CD4-positive, alpha-beta memory T cell (primary cell): ENCODE measurements at regions not wholly inside any gene's neighbourhood (a gene's known extent, or its start where the extent isn't known, plus 50 kb on each side); places are given as distances from the start of the nearest gene placed in this dataset.

ENCODE experiments used
- CTCF ChIA-PET: fragments of 350-600 bp; sonication (Branson Sonifier 250); formaldehyde crosslinking; loops from one replicate; lab custom pipeline; 2021; ENCODE audit warnings: inconsistent platforms; ENCODE audit not compliant: partially characterized antibody; lab: Charles Lee
- POLR2A ChIA-PET: fragments of 350-600 bp; sonication (Branson Sonifier 250); formaldehyde crosslinking; loops from one replicate; lab custom pipeline; 2021; ENCODE audit not compliant: partially characterized antibody; lab: Charles Lee
- DNase-seq, 5 donors: peaks; one replicate each; pipeline versions ENCODE4 v3.0.0 to v3.0.0-alpha.2; 2020 to 2022; ENCODE audit warnings: mixed read lengths in 1 of 5
- H3K27ac ChIP-seq: one replicate; pipeline ENCODE4 v1.7.0; 2013; ENCODE audit warnings: low read depth, low read length
- H3K27me3 ChIP-seq: 2 replicates; pipeline ENCODE4 v1.7.0; 2013; ENCODE audit warnings: mild to moderate bottlenecking, low read length, moderate library complexity; ENCODE audit not compliant: insufficient read depth
- H3K36me3 ChIP-seq: 2 replicates; pipeline ENCODE4 v1.7.0; 2013; ENCODE audit warnings: mild to moderate bottlenecking, low read length, moderate library complexity; ENCODE audit not compliant: insufficient read depth
- H3K4me1 ChIP-seq: 2 replicates; pipeline ENCODE4 v1.7.0; 2013; ENCODE audit warnings: mild to moderate bottlenecking, low read length, moderate library complexity; ENCODE audit not compliant: insufficient read depth
- H3K4me3 ChIP-seq, 2 donors: one replicate each; pipeline ENCODE4 v1.7.0; 2013; ENCODE audit warnings: low read length in 2 of 2, mild to moderate bottlenecking in 1 of 2
- H3K9me3 ChIP-seq, 2 donors: one replicate each; pipeline ENCODE4 v1.7.0; 2013; ENCODE audit warnings: low read length in 2 of 2, control low read depth in 1 of 2; ENCODE audit not compliant: control insufficient read depth in 1 of 2
- H3K27ac Mint-ChIP-seq, 7 donors: one replicate each; pipeline ENCODE4 v1.8.0; 2020 to 2021; ENCODE audit warnings: mixed read lengths in 7 of 7, mild to moderate bottlenecking in 6 of 7, inconsistent platforms in 3 of 7, moderate library complexity in 3 of 7
- H3K27me3 Mint-ChIP-seq, 2 donors: one replicate each; pipeline ENCODE4 v1.8.0; 2020 to 2021; ENCODE audit warnings: mixed read lengths in 2 of 2
- H3K36me3 Mint-ChIP-seq, 2 donors: one replicate each; pipeline ENCODE4 v1.8.0; 2020 to 2021; ENCODE audit warnings: mixed read lengths in 2 of 2, inconsistent platforms in 1 of 2, mild to moderate bottlenecking in 1 of 2
- H3K4me1 Mint-ChIP-seq, 4 donors: one replicate each; pipeline ENCODE4 v1.8.0; 2020 to 2021; ENCODE audit warnings: mixed read lengths in 4 of 4, mild to moderate bottlenecking in 1 of 4
- H3K4me3 Mint-ChIP-seq, 8 donors: one replicate each; pipeline ENCODE4 v1.8.0; 2020 to 2021; ENCODE audit warnings: mixed read lengths in 8 of 8, mild to moderate bottlenecking in 7 of 8, moderate library complexity in 6 of 8, inconsistent platforms in 3 of 8
- H3K9me3 Mint-ChIP-seq, 8 donors: one replicate each; pipeline ENCODE4 v1.8.0; 2020 to 2021; ENCODE audit warnings: mixed read lengths in 8 of 8, mild to moderate bottlenecking in 5 of 8, inconsistent platforms in 3 of 8, moderate library complexity in 1 of 8
- intact Hi-C: fragments of 100-400 bp; cut with micrococcal nuclease; formaldehyde crosslinking; loops from one replicate; pipeline ENCODE4 v1.15.1; 2023

DNA sequence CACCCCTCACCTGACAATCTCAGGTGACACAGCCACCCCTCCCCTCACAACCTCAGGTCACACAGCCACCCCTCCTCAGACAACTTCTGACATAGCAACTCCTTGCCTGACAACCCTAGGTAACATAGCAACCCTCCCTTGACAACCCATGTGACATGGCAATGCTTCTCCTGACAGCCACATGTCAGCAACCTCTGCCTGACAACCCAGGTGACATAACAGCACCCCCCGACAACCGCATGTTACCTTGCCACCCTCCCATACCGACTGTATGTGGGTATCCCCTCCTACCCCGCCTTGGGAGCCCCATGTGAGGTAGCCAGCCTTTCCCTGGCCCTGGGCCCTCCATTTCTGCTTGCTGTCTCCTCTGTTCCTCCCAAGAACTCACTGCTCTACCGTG, 77.7 kb upstream of the B3GAT1 start:
- no peaks in the 10 kb centered on the region for H3K9me3 ChIP-seq
- no peak overlapping the region for H3K4me3 ChIP-seq
- DNase-seq = no peak
- Mint-ChIP-seq H3K4me3 (no peak overlapping the region), H3K9me3 (peaks cover 0 to 5% (median 4%) of the 10 kb centered on the region in 8 donors), H3K4me1 (no peaks in the 10 kb centered on the region), H3K36me3 (no peaks in the 10 kb centered on the region), H3K27me3 (peaks cover 5 to 7% of the 10 kb centered on the region in 2 donors), H3K27ac (no peak overlapping the region)
- H3K27me3 ChIP-seq = no peaks in the 10 kb centered on the region
- no peaks in the 10 kb centered on the region for H3K36me3 ChIP-seq
- H3K27ac ChIP-seq = no peak overlapping the region
- ChIA-PET CTCF (no interaction called here), POLR2A (no interaction called here)
- H3K4me1 ChIP-seq = no peaks in the 10 kb centered on the region
- intact Hi-C loops = no loop called here

DNA sequence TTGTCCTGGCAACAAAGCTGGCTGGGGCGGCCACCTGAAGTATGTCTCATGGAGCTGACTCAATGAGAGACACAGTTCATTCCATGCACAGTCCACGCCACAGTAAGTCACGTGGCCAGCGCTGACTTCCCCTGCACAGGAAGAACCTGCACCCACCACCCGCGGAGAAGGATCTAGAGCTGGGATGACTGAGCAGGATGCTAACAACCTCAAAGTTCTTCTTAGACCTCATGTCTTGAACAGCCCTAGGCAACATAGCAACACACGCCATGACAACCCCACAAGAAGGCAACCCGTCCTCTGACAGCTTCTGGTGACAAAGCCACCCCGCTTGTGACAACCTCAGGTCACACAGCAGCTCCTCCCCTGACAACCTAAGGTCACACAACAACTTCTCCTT, 76.9 kb upstream of the B3GAT1 start:
- no peaks in the 10 kb centered on the region for H3K4me1 ChIP-seq
- POLR2A ChIA-PET = no interaction called here
- no peak overlapping the region for H3K27ac Mint-ChIP-seq
- H3K4me3 Mint-ChIP-seq = no peak overlapping the region
- H3K4me1 Mint-ChIP-seq = no peaks in the 10 kb centered on the region
- no peaks in the 10 kb centered on the region for H3K9me3 ChIP-seq
- no peak overlapping the region for H3K27ac ChIP-seq
- peaks cover 5 to 10% of the 10 kb centered on the region in 2 donors for H3K27me3 Mint-ChIP-seq
- H3K27me3 ChIP-seq = no peaks in the 10 kb centered on the region
- H3K9me3 Mint-ChIP-seq = peaks cover 0 to 4% (median 1%) of the 10 kb centered on the region in 8 donors
- intact Hi-C loops = no loop called here
- CTCF ChIA-PET = no interaction called here
- DNase-seq = no peak
- no peak overlapping the region for H3K4me3 ChIP-seq
- H3K36me3 ChIP-seq = no peaks in the 10 kb centered on the region
- no peaks in the 10 kb centered on the region for H3K36me3 Mint-ChIP-seq

DNA sequence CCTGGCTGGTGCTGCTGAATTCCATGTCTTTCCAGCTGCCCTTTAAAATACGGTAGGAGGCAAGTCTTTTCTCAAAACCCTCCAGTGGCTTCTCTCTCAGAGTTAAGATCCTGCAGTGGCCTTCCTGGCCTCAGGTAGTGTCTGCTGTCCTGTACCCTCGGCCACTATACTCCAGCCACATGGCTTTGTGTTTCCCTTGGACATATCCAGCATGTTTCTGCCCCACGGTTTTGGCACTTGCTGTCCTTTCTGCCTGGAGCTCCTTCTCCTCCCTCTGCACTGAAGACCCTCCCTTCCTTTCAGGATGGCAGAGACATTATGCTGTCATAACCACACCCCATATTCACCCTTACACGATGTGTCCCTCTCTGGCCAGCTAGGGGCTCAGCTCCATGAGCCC, 76.5 kb upstream of the B3GAT1 start:
- Mint-ChIP-seq H3K36me3 (no peaks in the 10 kb centered on the region), H3K27me3 (peaks cover 5 to 10% of the 10 kb centered on the region in 2 donors)
- CTCF ChIA-PET = no interaction called here

DNA sequence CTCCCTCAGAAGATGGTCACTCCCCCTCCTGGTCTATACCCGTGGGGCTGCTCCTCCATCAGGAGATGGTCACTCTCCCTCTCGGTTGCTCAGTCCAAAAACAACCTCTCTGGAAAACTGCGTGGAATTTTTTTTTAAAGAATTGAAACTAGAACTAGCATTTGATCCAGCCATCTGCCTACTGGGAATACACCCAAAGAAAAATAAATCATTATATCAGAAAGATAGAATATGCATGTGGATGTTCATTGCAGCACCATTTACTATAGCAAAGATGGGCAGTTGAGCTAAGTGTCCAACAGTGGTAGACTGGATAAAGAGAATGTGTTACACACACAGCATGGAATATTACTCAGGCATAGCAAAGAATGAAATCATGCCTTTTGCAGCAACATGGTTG, 75.7 kb upstream of the B3GAT1 start:
- intact Hi-C loops = no loop called here
- Histone ChIP-seq H3K4me3 (no peak overlapping the region), H3K9me3 (no peaks in the 10 kb centered on the region), H3K4me1 (no peaks in the 10 kb centered on the region), H3K27ac (no peak overlapping the region), H3K36me3 (no peaks in the 10 kb centered on the region), H3K27me3 (no peaks in the 10 kb centered on the region)
- Mint-ChIP-seq H3K4me3 (no peak overlapping the region), H3K36me3 (no peaks in the 10 kb centered on the region), H3K27ac (no peak overlapping the region), H3K9me3 (peaks cover 0 to 3% (median 0%) of the 10 kb centered on the region in 8 donors), H3K4me1 (no peaks in the 10 kb centered on the region), H3K27me3 (peaks cover 5 to 10% of the 10 kb centered on the region in 2 donors)
- ChIA-PET CTCF (no interaction called here), POLR2A (no interaction called here)
- DNase-seq = no peak

More for the DNA sequence above, 76.5 kb upstream of the B3GAT1 start:
- no peaks in the 10 kb centered on the region for H3K9me3 ChIP-seq
- H3K27ac Mint-ChIP-seq = no peak overlapping the region
- H3K27me3 ChIP-seq = no peaks in the 10 kb centered on the region
- POLR2A ChIA-PET = no interaction called here
- H3K36me3 ChIP-seq = no peaks in the 10 kb centered on the region
- H3K9me3 Mint-ChIP-seq = peaks cover 0 to 4% (median 1%) of the 10 kb centered on the region in 8 donors
- intact Hi-C loops = no loop called here
- H3K4me3 ChIP-seq = no peak overlapping the region
- H3K4me1 ChIP-seq = no peaks in the 10 kb centered on the region
- H3K4me3 Mint-ChIP-seq = no peak overlapping the region
- H3K4me1 Mint-ChIP-seq = no peaks in the 10 kb centered on the region
- DNase-seq = no peak
- no peak overlapping the region for H3K27ac ChIP-seq

DNA sequence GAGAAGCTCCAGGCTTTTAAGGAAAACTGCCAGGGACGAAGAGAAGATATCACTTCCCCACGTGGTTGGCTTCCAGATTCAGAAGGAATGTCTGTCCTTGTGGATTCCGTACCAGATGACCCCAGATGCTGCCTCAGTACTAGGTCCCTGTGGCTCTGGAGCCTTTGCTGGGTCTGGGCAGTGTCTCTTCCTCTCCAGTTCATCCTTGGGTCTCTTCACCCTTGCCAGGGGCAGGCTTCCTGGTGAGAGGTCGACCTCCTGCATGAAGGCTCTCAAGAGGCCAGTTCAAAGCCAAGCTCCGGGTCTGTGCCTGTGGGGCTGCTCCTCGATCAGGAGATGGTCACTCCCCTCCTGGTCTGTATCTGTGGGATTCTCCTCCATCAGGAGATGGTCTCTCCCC, 74.7 kb upstream of the B3GAT1 start:
- Histone ChIP-seq H3K4me1 (no peaks in the 10 kb centered on the region), H3K9me3 (no peaks in the 10 kb centered on the region), H3K27ac (no peak overlapping the region), H3K27me3 (no peaks in the 10 kb centered on the region), H3K36me3 (no peaks in the 10 kb centered on the region), H3K4me3 (no peak overlapping the region)
- H3K27ac Mint-ChIP-seq = no peak overlapping the region
- ChIA-PET CTCF (no interaction called here), POLR2A (no interaction called here)
- H3K4me3 Mint-ChIP-seq = no peak overlapping the region
- DNase-seq = no peak
- no peaks in the 10 kb centered on the region for H3K4me1 Mint-ChIP-seq
- peaks cover 5 to 10% of the 10 kb centered on the region in 2 donors for H3K27me3 Mint-ChIP-seq
- intact Hi-C loops = no loop called here
- peaks cover 0 to 3% (median 0%) of the 10 kb centered on the region in 8 donors for H3K9me3 Mint-ChIP-seq
- no peaks in the 10 kb centered on the region for H3K36me3 Mint-ChIP-seq

DNA sequence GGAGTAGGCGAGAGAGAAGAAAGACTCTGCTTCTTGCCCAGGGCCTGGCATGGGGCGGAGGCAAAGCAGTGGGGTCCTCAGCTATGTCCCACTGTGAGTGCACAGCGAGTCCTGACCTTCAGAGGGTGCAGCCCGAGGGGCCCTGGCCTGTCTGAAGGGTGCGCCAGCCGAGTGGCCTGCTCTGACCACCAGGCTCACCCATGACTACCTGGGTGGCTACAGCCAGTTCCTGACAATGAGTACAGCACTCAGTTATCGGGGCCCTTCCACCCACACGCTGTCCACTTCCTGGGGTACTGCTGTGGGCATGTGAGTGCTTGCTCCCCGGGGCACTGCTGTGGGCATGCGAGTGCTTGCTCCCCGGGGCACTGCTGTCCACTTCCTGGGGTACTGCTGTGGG, 74.1 kb upstream of the B3GAT1 start:
- no peak overlapping the region for H3K27ac ChIP-seq
- no peaks in the 10 kb centered on the region for H3K4me1 ChIP-seq
- Mint-ChIP-seq H3K4me3 (no peak overlapping the region), H3K9me3 (peaks cover 0 to 3% (median 0%) of the 10 kb centered on the region in 8 donors), H3K27me3 (peaks cover 5 to 13% of the 10 kb centered on the region in 2 donors), H3K4me1 (no peaks in the 10 kb centered on the region), H3K36me3 (no peaks in the 10 kb centered on the region), H3K27ac (no peak overlapping the region)
- no peaks in the 10 kb centered on the region for H3K9me3 ChIP-seq
- intact Hi-C loops = no loop called here
- CTCF ChIA-PET = no interaction called here
- DNase-seq = no peak
- H3K4me3 ChIP-seq = no peak overlapping the region
- no peaks in the 10 kb centered on the region for H3K27me3 ChIP-seq
- POLR2A ChIA-PET = no interaction called here
- no peaks in the 10 kb centered on the region for H3K36me3 ChIP-seq

DNA sequence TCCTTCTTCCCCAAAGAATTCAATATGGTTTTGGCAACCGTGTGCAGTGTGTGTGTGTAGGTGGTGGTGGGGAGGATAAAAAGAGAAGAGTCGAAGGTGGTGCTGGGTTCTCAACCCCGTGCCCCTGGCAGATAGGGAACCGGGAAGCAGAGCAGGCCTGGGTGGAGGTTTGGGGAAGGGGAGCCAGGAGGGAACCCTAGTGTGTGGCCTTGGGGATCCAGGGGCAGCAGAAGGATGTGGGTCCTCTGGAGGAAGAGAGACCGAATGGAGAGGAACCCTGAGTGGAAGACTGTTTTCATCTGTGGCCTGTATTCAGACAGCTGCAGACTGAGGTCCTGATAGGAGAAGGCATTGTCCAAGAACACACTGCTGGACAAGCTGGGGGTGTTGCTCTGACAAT, 73.3 kb upstream of the B3GAT1 start:
- Mint-ChIP-seq H3K4me3 (no peak overlapping the region), H3K4me1 (no peaks in the 10 kb centered on the region), H3K27ac (no peak overlapping the region), H3K36me3 (no peaks in the 10 kb centered on the region), H3K27me3 (peaks cover 7 to 13% of the 10 kb centered on the region in 2 donors), H3K9me3 (peaks cover 0 to 3% (median 0%) of the 10 kb centered on the region in 8 donors)
- Histone ChIP-seq H3K4me3 (no peak overlapping the region), H3K27ac (no peak overlapping the region), H3K27me3 (no peaks in the 10 kb centered on the region), H3K9me3 (no peaks in the 10 kb centered on the region), H3K4me1 (no peaks in the 10 kb centered on the region), H3K36me3 (no peaks in the 10 kb centered on the region)
- intact Hi-C loops = no loop called here
- DNase-seq = no peak
- CTCF ChIA-PET = no interaction called here
- POLR2A ChIA-PET = no interaction called here

DNA sequence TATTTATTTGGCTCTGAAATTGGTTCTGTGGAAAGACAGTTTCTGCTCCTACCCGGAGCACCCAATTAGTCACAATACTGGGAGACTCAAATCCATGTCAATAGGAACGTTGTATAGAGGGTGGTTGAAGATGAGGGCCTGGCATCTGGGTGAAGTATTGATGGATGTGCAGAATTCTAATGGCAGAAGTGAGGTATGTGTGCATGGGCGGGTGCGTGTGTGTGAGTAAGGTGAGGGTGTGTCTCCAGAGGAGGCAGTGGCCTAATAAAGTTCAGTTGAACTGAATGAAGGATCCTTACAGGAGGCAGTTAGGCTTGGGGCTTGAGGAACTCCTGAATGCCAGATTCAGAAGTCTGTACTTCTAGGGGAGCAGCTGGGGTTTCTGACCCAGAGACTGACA, 71.8 kb upstream of the B3GAT1 start:
- no peaks in the 10 kb centered on the region for H3K36me3 Mint-ChIP-seq

More for the DNA sequence above, 71.8 kb upstream of the B3GAT1 start:
- no peaks in the 10 kb centered on the region for H3K9me3 ChIP-seq
- no peak overlapping the region for H3K4me3 ChIP-seq
- H3K36me3 ChIP-seq = no peaks in the 10 kb centered on the region
- Mint-ChIP-seq H3K9me3 (peaks cover 0 to 3% (median 0%) of the 10 kb centered on the region in 8 donors), H3K27ac (no peak overlapping the region), H3K27me3 (peaks cover 8 to 10% of the 10 kb centered on the region in 2 donors), H3K4me1 (no peaks in the 10 kb centered on the region), H3K4me3 (no peak overlapping the region)
- intact Hi-C loops = no loop called here
- H3K4me1 ChIP-seq = no peaks in the 10 kb centered on the region
- POLR2A ChIA-PET = no interaction called here
- no peaks in the 10 kb centered on the region for H3K27me3 ChIP-seq
- DNase-seq = no peak
- H3K27ac ChIP-seq = no peak overlapping the region
- CTCF ChIA-PET = no interaction called here
